Mesenchymal stem cell (in vitro differentiated cells and primary cell): ENCODE measurements at regions not wholly inside any gene's neighbourhood (a gene's known extent, or its start where the extent isn't known, plus 50 kb on each side); places are given as distances from the start of the nearest gene placed in this dataset.
A peak's percentile ranks its signal among the peaks of the same experiment; 100 is the strongest.

Experiments
- DNase-seq: peaks from one replicate; pipeline ENCODE4 v3.0.0-alpha.2; 2013
- H2AFZ ChIP-seq: one replicate; pipeline ENCODE4 v1.6.1; 2013; ENCODE audit warnings: low read depth, mild to moderate bottlenecking, control low read depth, inconsistent platforms, low read length, moderate library complexity
- H2AK5ac ChIP-seq: 2 replicates; pipeline ENCODE4 v1.6.1; 2013; ENCODE audit warnings: low read length, moderate library complexity, mild to moderate bottlenecking, inconsistent platforms; ENCODE audit not compliant: severe bottlenecking
- H2BK120ac ChIP-seq: one replicate; pipeline ENCODE4 v1.6.1; 2013; ENCODE audit warnings: low read depth, mild to moderate bottlenecking, inconsistent platforms, low read length, moderate library complexity
- H2BK12ac ChIP-seq, 2 experiments: one replicate each; pipeline ENCODE4 v1.6.1; 2013; ENCODE audit warnings: inconsistent platforms in 2 of 2, low read length in 2 of 2, mild to moderate bottlenecking in 2 of 2, moderate library complexity in 2 of 2, control low read depth in 1 of 2
- H2BK15ac ChIP-seq: one replicate; pipeline ENCODE4 v1.6.1; 2013; ENCODE audit warnings: mild to moderate bottlenecking, low read depth, inconsistent platforms; ENCODE audit not compliant: poor library complexity, severe bottlenecking
- H2BK5ac ChIP-seq: 2 replicates; pipeline ENCODE4 v1.6.1; 2013; ENCODE audit warnings: low read depth, mild to moderate bottlenecking, low read length, control low read depth, inconsistent platforms; ENCODE audit not compliant: poor library complexity, severe bottlenecking
- H3K14ac ChIP-seq, 2 experiments: one replicate each; pipeline ENCODE4 v1.6.1; 2013; ENCODE audit warnings: inconsistent platforms in 2 of 2, low read length in 2 of 2, control low read depth in 1 of 2, mild to moderate bottlenecking in 1 of 2, moderate library complexity in 1 of 2
- H3K18ac ChIP-seq, 2 experiments: one replicate each; pipeline ENCODE4 v1.6.1; 2013; ENCODE audit warnings: inconsistent platforms in 2 of 2, low read length in 2 of 2, control low read depth in 1 of 2, low read depth in 1 of 2, mild to moderate bottlenecking in 1 of 2
- H3K23ac ChIP-seq, 2 experiments: one replicate each; pipeline ENCODE4 v1.6.1; 2013; ENCODE audit warnings: inconsistent platforms in 2 of 2, low read length in 2 of 2, mild to moderate bottlenecking in 2 of 2, moderate library complexity in 2 of 2, control low read depth in 1 of 2
- H3K27ac ChIP-seq: 2 replicates; pipeline ENCODE4 v1.5.1; 2013; ENCODE audit warnings: mild to moderate bottlenecking, moderate library complexity, low read length, control low read depth, inconsistent platforms; ENCODE audit not compliant: poor library complexity, severe bottlenecking
- H3K27me3 ChIP-seq, 2 experiments: 2 replicates each; pipeline versions ENCODE4 v1.6.1 to v1.7.0; 2013; ENCODE audit warnings: low read length in 2 of 2, mild to moderate bottlenecking in 2 of 2, moderate library complexity in 2 of 2, control low read depth in 1 of 2, inconsistent platforms in 1 of 2; ENCODE audit not compliant: control insufficient read depth in 1 of 2, insufficient read depth in 1 of 2
- H3K36me3 ChIP-seq, 2 experiments: 2 replicates each; pipeline versions ENCODE4 v1.6.1 to v1.7.0; 2013; ENCODE audit warnings: low read length in 2 of 2, control low read depth in 1 of 2, inconsistent platforms in 1 of 2, low read depth in 1 of 2, mild to moderate bottlenecking in 1 of 2; ENCODE audit not compliant: insufficient read depth in 2 of 2, control insufficient read depth in 1 of 2
- H3K4ac ChIP-seq, 2 experiments: one replicate each; pipeline ENCODE4 v1.6.1; 2013; ENCODE audit warnings: inconsistent platforms in 2 of 2, low read length in 2 of 2, mild to moderate bottlenecking in 2 of 2, moderate library complexity in 2 of 2, control low read depth in 1 of 2, low read depth in 1 of 2
- H3K4me1 ChIP-seq: 2 replicates; pipeline ENCODE4 v1.6.1; 2013; ENCODE audit warnings: low read depth, low read length, control low read depth; ENCODE audit not compliant: control insufficient read depth, insufficient read depth
- H3K4me2 ChIP-seq: 2 replicates; pipeline ENCODE4 v1.6.1; 2013; ENCODE audit warnings: low read length, mild to moderate bottlenecking, inconsistent platforms; ENCODE audit not compliant: poor library complexity, severe bottlenecking
- H3K4me3 ChIP-seq, 2 experiments: 2 replicates each; pipeline versions ENCODE4 v1.5.1 to v1.7.0; 2013; ENCODE audit warnings: low read length in 2 of 2, mild to moderate bottlenecking in 2 of 2, control low read depth in 1 of 2, low read depth in 1 of 2; ENCODE audit not compliant: insufficient read depth in 1 of 2
- H3K79me1 ChIP-seq: replicated peaks from 2 replicates; pipeline ENCODE4 v1.6.1; 2013; ENCODE audit warnings: mild to moderate bottlenecking, control low read depth, low read length, inconsistent platforms; ENCODE audit not compliant: poor library complexity, severe bottlenecking
- H3K9ac ChIP-seq: 2 replicates; pipeline ENCODE4 v1.7.0; 2013; ENCODE audit warnings: mild to moderate bottlenecking, low read length, moderate library complexity
- H3K9me3 ChIP-seq: 2 replicates; pipeline ENCODE4 v1.7.0; 2013; ENCODE audit warnings: mild to moderate bottlenecking, low read length; ENCODE audit not compliant: control insufficient read depth
- H4K8ac ChIP-seq: one replicate; pipeline ENCODE4 v1.6.1; 2013; ENCODE audit warnings: inconsistent platforms, mild to moderate bottlenecking, low read length, moderate library complexity
- H4K91ac ChIP-seq: one replicate; pipeline ENCODE4 v1.6.1; 2013; ENCODE audit warnings: mild to moderate bottlenecking, low read length, inconsistent platforms
- WGBS: methylation state at CpG from one replicate; pipeline ENCODE4 v1.1.7; 2013; ENCODE audit warnings: mixed read lengths; 5-methylcytosine and 5-hydroxymethylcytosine counted together

DNA sequence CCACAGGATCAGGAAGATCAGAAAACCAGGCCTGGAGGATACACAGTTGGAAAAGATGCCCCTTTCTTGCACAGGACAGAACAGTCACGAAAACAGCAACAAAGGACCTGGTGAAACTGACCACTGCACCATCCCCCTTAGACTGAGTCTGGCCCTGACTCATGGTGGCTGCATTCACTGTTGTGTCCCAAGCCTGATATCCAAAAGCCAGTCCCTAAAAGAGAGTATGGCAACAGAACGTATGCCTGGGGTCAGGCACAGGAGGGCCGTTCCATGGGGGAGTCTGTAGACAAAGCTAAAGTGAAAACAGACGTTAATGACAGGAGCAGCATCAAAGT, 301.1 kb upstream of the NBEA start:
- 87% methylated on average over 4 of the region's 4 CpGs for WGBS
- no peak overlapping the region for H2BK15ac ChIP-seq
- no peak overlapping the region for H4K91ac ChIP-seq
- H3K4me1 ChIP-seq: no peaks in the 10 kb centered on the region
- H2BK120ac ChIP-seq: no peak overlapping the region
- no peak overlapping the region for H3K27ac ChIP-seq
- H4K8ac ChIP-seq: no peak overlapping the region
- H2AK5ac ChIP-seq: no peak overlapping the region
- H2BK5ac ChIP-seq: no peak overlapping the region
- no peaks in the 10 kb centered on the region for H3K79me1 ChIP-seq
- no peak overlapping the region for H3K14ac ChIP-seq
- no peaks in the 10 kb centered on the region for H3K27me3 ChIP-seq
- DNase-seq: no peak
- H3K18ac ChIP-seq: no peak overlapping the region
- H3K9ac ChIP-seq: no peak overlapping the region
- no peaks in the 10 kb centered on the region for H3K36me3 ChIP-seq
- no peak overlapping the region for H2AFZ ChIP-seq
- no peak overlapping the region for H3K4me2 ChIP-seq
- no peak overlapping the region for H3K4ac ChIP-seq
- H3K4me3 ChIP-seq: no peak overlapping the region
- no peak overlapping the region for H3K23ac ChIP-seq
- H2BK12ac ChIP-seq: no peak overlapping the region
- H3K9me3 ChIP-seq: no peaks in the 10 kb centered on the region

DNA sequence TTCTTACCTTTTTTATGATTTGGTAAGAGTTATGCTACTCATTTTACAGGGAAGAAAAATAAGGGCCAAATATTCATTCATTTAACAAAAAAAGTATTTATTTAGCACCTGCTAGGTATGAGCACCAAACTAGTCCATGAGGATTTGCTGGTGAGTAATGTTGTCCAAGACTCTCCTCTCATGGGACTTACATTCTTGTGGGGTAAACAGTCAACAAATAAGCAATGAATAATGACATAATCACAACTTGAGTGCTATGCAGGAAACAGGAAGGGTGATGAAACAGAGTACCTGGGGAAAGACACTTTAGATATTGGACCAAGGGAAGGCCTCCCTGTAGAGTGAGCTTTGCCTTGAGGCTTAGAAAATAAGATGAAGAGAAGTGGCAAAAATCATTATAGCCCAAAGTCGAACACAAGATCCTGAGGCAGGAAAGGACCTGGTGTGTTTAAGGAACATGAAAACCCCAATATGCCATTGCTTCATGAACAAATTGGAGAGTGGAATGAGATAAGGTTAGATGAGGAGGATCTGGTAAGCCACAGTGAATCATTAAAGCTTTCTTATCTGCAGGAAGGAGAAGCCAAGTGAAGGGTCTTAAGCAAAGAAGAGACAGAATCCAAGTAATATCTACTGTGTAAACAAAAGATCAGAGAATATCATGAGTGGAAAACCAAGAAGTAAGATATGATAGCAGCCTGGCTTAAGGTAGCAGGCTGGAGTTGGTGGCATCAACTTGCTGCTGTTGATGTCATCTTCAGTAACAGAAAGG, 294.5 kb upstream of the NBEA start:
- no peaks in the 10 kb centered on the region for H3K79me1 ChIP-seq
- H3K9ac ChIP-seq: no peak overlapping the region
- no peak overlapping the region for H2BK120ac ChIP-seq
- no peak overlapping the region for H3K4me2 ChIP-seq
- 77% methylated on average over 1 of the region's 1 CpG for WGBS
- H2BK15ac ChIP-seq: no peak overlapping the region
- H3K27ac ChIP-seq: no peak overlapping the region
- H2BK5ac ChIP-seq: no peak overlapping the region
- H4K8ac ChIP-seq: no peak overlapping the region
- no peak overlapping the region for H3K23ac ChIP-seq
- H2BK12ac ChIP-seq: no peak overlapping the region
- no peak overlapping the region for H3K14ac ChIP-seq
- H3K18ac ChIP-seq: no peak overlapping the region
- no peak overlapping the region for H2AK5ac ChIP-seq
- no peaks in the 10 kb centered on the region for H3K9me3 ChIP-seq
- H2AFZ ChIP-seq: no peak overlapping the region
- H3K36me3 ChIP-seq: no peaks in the 10 kb centered on the region
- H3K27me3 ChIP-seq: no peaks in the 10 kb centered on the region
- H3K4ac ChIP-seq: no peak overlapping the region
- H4K91ac ChIP-seq: no peak overlapping the region
- H3K4me3 ChIP-seq: no peak overlapping the region
- no peaks in the 10 kb centered on the region for H3K4me1 ChIP-seq
- DNase-seq: no peak

DNA sequence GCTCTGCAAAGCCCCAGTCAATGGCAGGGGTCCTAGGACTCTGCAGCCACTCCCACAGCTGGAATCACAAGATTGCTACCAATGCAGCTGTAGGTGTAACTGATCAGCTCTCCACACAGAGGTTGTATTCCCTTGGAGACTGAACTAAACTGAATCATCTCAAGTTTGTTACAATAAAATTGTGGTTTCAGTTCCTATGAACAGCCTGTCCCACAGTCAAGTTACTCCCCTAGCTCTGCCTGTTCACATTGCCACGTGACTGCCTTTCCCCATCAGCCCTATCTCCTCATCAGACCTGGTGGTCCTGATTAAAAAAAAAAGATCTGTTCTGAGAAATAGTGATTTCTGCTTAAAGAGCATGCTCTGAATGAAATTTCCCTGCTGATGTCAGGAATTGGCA, 287.9 kb upstream of the NBEA start:
- Histone ChIP-seq H2AFZ (no peak overlapping the region), H3K14ac (no peak overlapping the region), H2AK5ac (peak overlapping the region; percentile 71), H3K4me1 (peaks cover 3% of the 10 kb centered on the region), H2BK12ac (no peak overlapping the region), H3K4me2 (no peak overlapping the region), H3K4me3 (no peak overlapping the region), H4K8ac (no peak overlapping the region), H3K23ac (no peak overlapping the region), H3K27me3 (no peaks in the 10 kb centered on the region), H3K79me1 (no peaks in the 10 kb centered on the region), H2BK120ac (no peak overlapping the region), H3K18ac (no peak overlapping the region), H4K91ac (no peak overlapping the region), H2BK5ac (no peak overlapping the region), H3K4ac (no peak overlapping the region), H3K9ac (no peak overlapping the region), H3K27ac (peak overlapping the region; percentile 31), H3K9me3 (no peaks in the 10 kb centered on the region), H3K36me3 (no peaks in the 10 kb centered on the region), H2BK15ac (no peak overlapping the region)
- no CpG with 5 or more reads among the region's 1 CpG for WGBS
- no peak for DNase-seq

DNA sequence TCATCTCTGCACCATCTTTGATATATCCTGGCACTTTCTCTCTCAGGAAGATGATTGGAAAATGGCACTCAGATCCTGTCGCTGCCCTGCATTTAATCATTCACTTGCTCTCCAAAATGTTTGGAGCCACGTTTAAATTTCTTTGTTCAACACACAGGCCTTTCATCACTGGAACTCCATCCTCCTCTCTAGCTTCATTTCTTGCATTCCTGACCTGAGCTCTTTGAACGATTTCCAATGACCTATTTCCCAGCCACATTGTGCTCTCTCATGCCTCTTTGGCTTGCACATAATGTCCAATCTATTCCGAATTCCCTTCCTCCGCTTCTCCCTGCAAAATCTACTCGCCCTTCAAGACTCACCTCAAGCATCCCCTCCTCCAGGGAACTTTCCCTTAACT, 287.4 kb upstream of the NBEA start:
- Histone ChIP-seq H4K91ac (no peak overlapping the region), H3K9ac (no peak overlapping the region), H3K4me3 (no peak overlapping the region), H3K4ac (no peak overlapping the region), H3K36me3 (no peaks in the 10 kb centered on the region), H3K14ac (no peak overlapping the region), H2AK5ac (no peak overlapping the region), H2AFZ (no peak overlapping the region), H2BK12ac (no peak overlapping the region), H3K18ac (no peak overlapping the region), H3K23ac (no peak overlapping the region), H3K9me3 (no peaks in the 10 kb centered on the region), H3K27ac (no peak overlapping the region), H3K79me1 (no peaks in the 10 kb centered on the region), H3K4me1 (peaks cover 3% of the 10 kb centered on the region), H3K27me3 (no peaks in the 10 kb centered on the region), H2BK120ac (no peak overlapping the region), H2BK5ac (no peak overlapping the region), H2BK15ac (no peak overlapping the region), H4K8ac (no peak overlapping the region), H3K4me2 (no peak overlapping the region)
- no peak for DNase-seq
- 84% methylated on average over 6 of the region's 6 CpGs for WGBS
